Ovary (tissue), 1 donor: ENCODE measurements at regions not wholly inside any gene's neighbourhood (a gene's known extent, or its start where the extent isn't known, plus 50 kb on each side); places are given as distances from the start of the nearest gene placed in this dataset.

Experiments
- EP300 ChIP-seq: sonication (generic); formaldehyde crosslinking; IDR thresholded peaks from one replicate; pipeline ENCODE4 v1.6.1; 2017; ENCODE audit warnings: antibody characterized with exemption
- POLR2A ChIP-seq: fragments of 450-650 bp; IDR thresholded peaks from one replicate; pipeline ENCODE4 v1.6.1; 2017; ENCODE audit warnings: antibody characterized with exemption, mild to moderate bottlenecking, moderate library complexity

- TF ChIP-seq EP300 (no peak), POLR2A (no peak)
These were observed 248.2 kb downstream of the MAN2A1 start for GRCh38 chr5:109937951-109938350.
